Liver (tissue), 8 donors: ENCODE measurements at regions not wholly inside any gene's neighbourhood (a gene's known extent, or its start where the extent isn't known, plus 50 kb on each side); places are given as distances from the start of the nearest gene placed in this dataset.

ENCODE experiments used
- DNase-seq: peaks from one replicate; pipeline ENCODE4 v3.0.0-alpha.2; 2017; ENCODE audit warnings: low spot score
- H3K27ac ChIP-seq, 2 donors: one replicate each; pipeline ENCODE4 v1.7.0; 2013; ENCODE audit warnings: inconsistent platforms in 2 of 2, low read length in 2 of 2, control low read depth in 1 of 2, low read depth in 1 of 2, mild to moderate bottlenecking in 1 of 2
- H3K27me3 ChIP-seq, 4 donors: one replicate each; pipeline versions ENCODE4 v1.6.1 to v1.7.0; 2013; ENCODE audit warnings: low read length in 3 of 4, inconsistent platforms in 1 of 4, mild to moderate bottlenecking in 1 of 4, moderate library complexity in 1 of 4; ENCODE audit not compliant: control insufficient read depth in 4 of 4, insufficient read depth in 4 of 4
- H3K36me3 ChIP-seq, 4 donors: one replicate each; pipeline versions ENCODE4 v1.6.1 to v1.7.0; 2013; ENCODE audit warnings: low read length in 3 of 4, mild to moderate bottlenecking in 3 of 4, low read depth in 1 of 4, moderate library complexity in 1 of 4; ENCODE audit not compliant: control insufficient read depth in 4 of 4, insufficient read depth in 3 of 4
- H3K4me1 ChIP-seq, 4 donors: one replicate each; pipeline versions ENCODE4 v1.6.1 to v1.7.0; 2013; ENCODE audit warnings: low read length in 3 of 4, mild to moderate bottlenecking in 3 of 4, moderate library complexity in 1 of 4; ENCODE audit not compliant: control insufficient read depth in 4 of 4, insufficient read depth in 4 of 4
- H3K4me3 ChIP-seq, 3 donors: one replicate each; pipeline versions ENCODE4 v1.6.1 to v1.7.0; 2013; ENCODE audit warnings: low read length in 3 of 3, control low read depth in 1 of 3, low read depth in 1 of 3, mild to moderate bottlenecking in 1 of 3
- H3K9ac ChIP-seq, 2 donors: one replicate each; pipeline ENCODE4 v1.7.0; 2013; ENCODE audit warnings: low read length in 2 of 2, mild to moderate bottlenecking in 2 of 2, moderate library complexity in 2 of 2, control low read depth in 1 of 2, low read depth in 1 of 2
- H3K9me3 ChIP-seq, 4 donors: one replicate each; pipeline versions ENCODE4 v1.6.1 to v1.7.0; 2013; ENCODE audit warnings: low read length in 3 of 4; ENCODE audit not compliant: control insufficient read depth in 4 of 4
- EGR1 ChIP-seq, 2 donors: IDR thresholded peaks; 2 replicates each; pipeline ENCODE4 v1.6.1; 2016 to 2018; ENCODE audit warnings: antibody characterized with exemption in 2 of 2, low read depth in 2 of 2
- FOXA1 ChIP-seq: IDR thresholded peaks from 2 replicates; pipeline ENCODE4 v1.6.1; 2016; ENCODE audit warnings: antibody characterized with exemption
- FOXA2 ChIP-seq: IDR thresholded peaks from 2 replicates; pipeline ENCODE4 v1.6.1; 2016; ENCODE audit warnings: antibody characterized with exemption
- GABPA ChIP-seq, 2 donors: IDR thresholded peaks in 1 of 2; conservative IDR thresholded peaks in 1 of 2; 2 replicates each; pipeline ENCODE4 v1.6.1; 2016; ENCODE audit warnings: antibody characterized with exemption in 2 of 2, mild to moderate bottlenecking in 1 of 2, moderate library complexity in 1 of 2
- HNF4A ChIP-seq, 2 donors: conservative IDR thresholded peaks; 2 replicates each; pipeline ENCODE4 v1.6.1; 2016; ENCODE audit warnings: antibody characterized with exemption in 2 of 2, mild to moderate bottlenecking in 2 of 2
- HNF4G ChIP-seq: IDR thresholded peaks from 2 replicates; pipeline ENCODE4 v1.6.1; 2016; ENCODE audit warnings: antibody characterized with exemption
- JUND ChIP-seq, 2 donors: IDR thresholded peaks; 2 replicates each; pipeline ENCODE4 v1.6.1; 2016; ENCODE audit warnings: antibody characterized with exemption in 2 of 2
- NR2F2 ChIP-seq: IDR thresholded peaks from 2 replicates; pipeline ENCODE4 v1.6.1; 2016; ENCODE audit warnings: antibody characterized with exemption
- RAD21 ChIP-seq, 2 donors: IDR thresholded peaks; 2 replicates each; pipeline ENCODE4 v1.6.1; 2016; ENCODE audit warnings: antibody characterized with exemption in 2 of 2, mild to moderate bottlenecking in 2 of 2
- RXRA ChIP-seq, 2 donors: IDR thresholded peaks; 2 replicates each; pipeline ENCODE4 v1.6.1; 2017 to 2018; ENCODE audit warnings: antibody characterized with exemption in 2 of 2, mild to moderate bottlenecking in 1 of 2
- SP1 ChIP-seq: IDR thresholded peaks from 2 replicates; pipeline ENCODE4 v1.6.1; 2018; ENCODE audit warnings: antibody characterized with exemption, mild to moderate bottlenecking
- TAF1 ChIP-seq: conservative IDR thresholded peaks from 2 replicates; pipeline ENCODE4 v1.6.1; 2016; ENCODE audit warnings: antibody characterized with exemption, mild to moderate bottlenecking
- YY1 ChIP-seq: IDR thresholded peaks from 2 replicates; pipeline ENCODE4 v1.6.1; 2016; ENCODE audit warnings: antibody characterized with exemption, mild to moderate bottlenecking
- WGBS: extraction: QIAGEN DNeasy Blood & Tissue Kit; methylation state at CpG from one replicate; pipeline ENCODE4 v1.1.7; 2013; 5-methylcytosine and 5-hydroxymethylcytosine counted together
- TF ChIP-seq, protein P1 (sequence below): fragments of 150-350 bp; IDR thresholded peaks from 2 replicates; pipeline ENCODE4 v1.5.1; 2017; ENCODE audit warnings: improper control_type of control experiment, low read depth, low read length; ENCODE audit not compliant: missing input control
- TF ChIP-seq, protein P2 (sequence below): IDR thresholded peaks from 2 replicates; pipeline ENCODE4 v1.6.1; 2016; ENCODE audit warnings: antibody characterized with exemption
- TF ChIP-seq, protein P3 (sequence below): IDR thresholded peaks from 2 replicates; pipeline ENCODE4 v1.6.1; 2016; ENCODE audit warnings: antibody characterized with exemption
- donor health status: healthy.
- donor health status: healthy.
- donor health status: healthy.
- donor health status: healthy.
- donor health status: healthy.

DNA sequence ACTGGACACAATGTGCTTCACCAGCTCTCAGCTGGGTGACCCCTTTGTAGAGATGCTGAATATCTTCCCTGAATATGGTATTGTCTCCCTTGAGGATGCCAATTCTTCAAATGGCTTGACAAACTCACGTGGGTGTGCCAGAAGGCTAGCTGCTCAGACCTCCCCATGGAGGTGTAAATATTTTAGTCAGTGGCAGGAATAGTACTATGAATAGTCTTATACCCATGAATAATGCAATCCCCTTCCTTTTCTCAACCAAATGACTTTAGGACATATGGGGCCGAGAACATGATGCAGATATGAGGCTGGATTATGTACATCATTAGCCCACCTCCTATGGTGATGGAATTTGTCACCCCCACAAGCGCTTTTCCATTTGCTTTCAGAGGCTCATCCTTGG lies 401.8 kb downstream of the ADRA2A start:
- no peak overlapping the region for H3K27ac ChIP-seq
- no peak overlapping the region for H3K4me3 ChIP-seq
- H3K36me3 ChIP-seq: no peaks in the 10 kb centered on the region
- WGBS: 88% methylated on average over 3 of the region's 3 CpGs
- H3K4me1 ChIP-seq: peaks cover 0 to 15% (median 8%) of the 10 kb centered on the region in 4 donors
- no peak overlapping the region for H3K9ac ChIP-seq
- no peak for TF ChIP-seq TAF1
- no peaks in the 10 kb centered on the region for H3K27me3 ChIP-seq
- no peaks in the 10 kb centered on the region for H3K9me3 ChIP-seq
- no peak for DNase-seq

DNA sequence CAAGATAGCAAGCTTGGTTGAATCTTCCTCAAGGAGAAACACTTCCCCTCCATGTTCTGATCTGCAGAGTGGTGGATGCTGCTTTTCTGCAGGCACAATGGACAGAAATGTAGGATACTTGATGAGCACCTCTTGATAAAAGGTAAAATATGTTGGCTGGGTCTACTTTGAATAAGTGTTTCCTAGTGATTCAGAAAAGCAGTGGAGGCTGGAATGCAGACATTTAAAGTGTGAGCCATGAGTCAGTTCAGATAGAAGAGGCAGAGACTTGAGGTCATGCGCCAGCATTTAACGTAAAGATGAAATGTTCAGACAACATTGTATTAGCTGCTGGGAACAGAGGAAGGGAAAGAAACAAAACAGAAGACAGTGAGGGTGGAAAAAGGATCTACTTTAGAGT lies 403.1 kb downstream of the ADRA2A start:
- no peak for DNase-seq
- no peaks in the 10 kb centered on the region for H3K9me3 ChIP-seq
- peaks cover 0 to 15% (median 8%) of the 10 kb centered on the region in 4 donors for H3K4me1 ChIP-seq
- no peaks in the 10 kb centered on the region for H3K27me3 ChIP-seq
- H3K4me3 ChIP-seq: no peak overlapping the region
- H3K9ac ChIP-seq: no peak overlapping the region
- WGBS: 95% methylated on average over 2 of the region's 2 CpGs
- TF ChIP-seq JUND (IDR thresholded peaks at IDR 0.05) (no peak), HNF4G (no peak), TAF1 (no peak), GABPA (IDR thresholded peaks at IDR 0.05 in 1 of 2, conservative IDR thresholded peaks at IDR 0.05 in 1 of 2) (no peak), NR2F2 (no peak), EGR1 (IDR thresholded peaks at IDR 0.05; ENCODE audit: low read depth in 2 of 2) (no peak), RXRA (IDR thresholded peaks at IDR 0.05) (no peak), HNF4A (conservative IDR thresholded peaks at IDR 0.05) (no peak), FOXA2 (no peak), YY1 (no peak), FOXA1 (no peak)
- TF ChIP-seq, protein P1, sequence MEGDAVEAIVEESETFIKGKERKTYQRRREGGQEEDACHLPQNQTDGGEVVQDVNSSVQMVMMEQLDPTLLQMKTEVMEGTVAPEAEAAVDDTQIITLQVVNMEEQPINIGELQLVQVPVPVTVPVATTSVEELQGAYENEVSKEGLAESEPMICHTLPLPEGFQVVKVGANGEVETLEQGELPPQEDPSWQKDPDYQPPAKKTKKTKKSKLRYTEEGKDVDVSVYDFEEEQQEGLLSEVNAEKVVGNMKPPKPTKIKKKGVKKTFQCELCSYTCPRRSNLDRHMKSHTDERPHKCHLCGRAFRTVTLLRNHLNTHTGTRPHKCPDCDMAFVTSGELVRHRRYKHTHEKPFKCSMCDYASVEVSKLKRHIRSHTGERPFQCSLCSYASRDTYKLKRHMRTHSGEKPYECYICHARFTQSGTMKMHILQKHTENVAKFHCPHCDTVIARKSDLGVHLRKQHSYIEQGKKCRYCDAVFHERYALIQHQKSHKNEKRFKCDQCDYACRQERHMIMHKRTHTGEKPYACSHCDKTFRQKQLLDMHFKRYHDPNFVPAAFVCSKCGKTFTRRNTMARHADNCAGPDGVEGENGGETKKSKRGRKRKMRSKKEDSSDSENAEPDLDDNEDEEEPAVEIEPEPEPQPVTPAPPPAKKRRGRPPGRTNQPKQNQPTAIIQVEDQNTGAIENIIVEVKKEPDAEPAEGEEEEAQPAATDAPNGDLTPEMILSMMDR: no peak
- TF ChIP-seq, protein P2, sequence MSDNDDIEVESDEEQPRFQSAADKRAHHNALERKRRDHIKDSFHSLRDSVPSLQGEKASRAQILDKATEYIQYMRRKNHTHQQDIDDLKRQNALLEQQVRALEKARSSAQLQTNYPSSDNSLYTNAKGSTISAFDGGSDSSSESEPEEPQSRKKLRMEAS: no peak
- TF ChIP-seq, protein P3, sequence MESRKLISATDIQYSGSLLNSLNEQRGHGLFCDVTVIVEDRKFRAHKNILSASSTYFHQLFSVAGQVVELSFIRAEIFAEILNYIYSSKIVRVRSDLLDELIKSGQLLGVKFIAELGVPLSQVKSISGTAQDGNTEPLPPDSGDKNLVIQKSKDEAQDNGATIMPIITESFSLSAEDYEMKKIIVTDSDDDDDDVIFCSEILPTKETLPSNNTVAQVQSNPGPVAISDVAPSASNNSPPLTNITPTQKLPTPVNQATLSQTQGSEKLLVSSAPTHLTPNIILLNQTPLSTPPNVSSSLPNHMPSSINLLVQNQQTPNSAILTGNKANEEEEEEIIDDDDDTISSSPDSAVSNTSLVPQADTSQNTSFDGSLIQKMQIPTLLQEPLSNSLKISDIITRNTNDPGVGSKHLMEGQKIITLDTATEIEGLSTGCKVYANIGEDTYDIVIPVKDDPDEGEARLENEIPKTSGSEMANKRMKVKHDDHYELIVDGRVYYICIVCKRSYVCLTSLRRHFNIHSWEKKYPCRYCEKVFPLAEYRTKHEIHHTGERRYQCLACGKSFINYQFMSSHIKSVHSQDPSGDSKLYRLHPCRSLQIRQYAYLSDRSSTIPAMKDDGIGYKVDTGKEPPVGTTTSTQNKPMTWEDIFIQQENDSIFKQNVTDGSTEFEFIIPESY: no peak
- H3K27ac ChIP-seq: no peak overlapping the region
- no peaks in the 10 kb centered on the region for H3K36me3 ChIP-seq

DNA sequence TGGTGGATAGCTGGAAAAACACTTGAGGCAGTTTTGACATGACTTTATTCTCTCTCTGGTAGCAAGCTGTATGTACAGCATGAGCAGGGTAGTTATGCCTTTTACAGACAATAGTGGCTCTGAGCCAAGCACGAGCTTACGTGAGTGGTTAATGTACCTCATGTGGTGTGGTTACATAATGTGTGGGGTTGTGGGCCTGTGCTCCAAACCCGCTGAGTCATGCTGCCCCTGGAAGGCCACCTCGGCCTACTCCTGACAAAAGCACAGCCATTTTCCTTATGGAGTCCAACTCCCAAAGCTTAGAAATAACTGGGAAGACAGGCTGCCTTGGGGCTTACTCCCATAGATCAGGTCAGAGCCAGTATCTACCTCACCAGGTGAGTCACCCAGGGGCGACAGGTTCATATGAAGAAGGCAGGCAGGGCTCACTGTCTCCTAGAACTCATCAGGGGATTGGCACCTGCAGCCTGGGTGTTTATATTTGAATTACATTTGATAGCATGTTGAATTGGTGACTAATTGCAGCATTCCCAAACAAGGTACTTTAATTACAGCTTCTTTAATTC lies 404.5 kb downstream of the ADRA2A start:
- Histone ChIP-seq H3K9me3 (no peaks in the 10 kb centered on the region), H3K4me1 (peaks cover 0 to 9% (median 4%) of the 10 kb centered on the region in 4 donors), H3K36me3 (no peaks in the 10 kb centered on the region), H3K9ac (no peak overlapping the region), H3K4me3 (no peak overlapping the region), H3K27ac (no peak overlapping the region), H3K27me3 (no peaks in the 10 kb centered on the region)
- WGBS: 89% methylated on average over 5 of the region's 5 CpGs
- TF ChIP-seq, protein P1: no peak
- TF ChIP-seq RAD21 (IDR thresholded peaks at IDR 0.05) (no peak), GABPA (IDR thresholded peaks at IDR 0.05 in 1 of 2, conservative IDR thresholded peaks at IDR 0.05 in 1 of 2) (no peak), TAF1 (no peak), HNF4A (conservative IDR thresholded peaks at IDR 0.05) (no peak), SP1 (no peak), NR2F2 (no peak)
- DNase-seq: no peak
